Peyer's patch (tissue), 4 donors: ENCODE measurements at regions not wholly inside any gene's neighbourhood (a gene's known extent, or its start where the extent isn't known, plus 50 kb on each side); places are given as distances from the start of the nearest gene placed in this dataset.
"Not testable (repeated sequence)": the region's sequence is repeated elsewhere in the genome, so short reads cannot be mapped to it uniquely, and the experiment has no call there.

Experiments used
- DNase-seq, 3 donors: peaks; one replicate each; pipeline ENCODE4 v3.0.0-alpha.2; 2017 to 2019
- H3K27ac ChIP-seq, 4 donors: fragments of 200-600 bp; sonication (generic); one replicate each; pipeline ENCODE4 v1.5.1; 2016 to 2019
- H3K27me3 ChIP-seq, 2 donors: fragments of 200-600 bp; sonication (generic); one replicate each; pipeline ENCODE4 v1.5.1; 2019
- H3K36me3 ChIP-seq, 3 donors: fragments of 200-600 bp; sonication (generic); one replicate each; pipeline ENCODE4 v1.5.1; 2016 to 2019
- H3K4me1 ChIP-seq, 4 donors: fragments of 200-600 bp; sonication (generic); one replicate each; pipeline ENCODE4 v1.5.1; 2016 to 2019
- H3K4me3 ChIP-seq, 4 donors: fragments of 200-600 bp; sonication (generic); 1 replicate in 3 of 4; 2 replicates in 1 of 4; pipeline ENCODE4 v1.5.1; 2016 to 2019; ENCODE audit warnings: mild to moderate bottlenecking in 1 of 4
- H3K9me3 ChIP-seq, 4 donors: fragments of 200-600 bp; sonication (generic); one replicate each; pipeline ENCODE4 v1.5.1; 2016 to 2019; ENCODE audit warnings: mild to moderate bottlenecking in 1 of 4
- CTCF ChIP-seq, 6 experiments: fragments of 450-650 bp in 4 of 6; fragments of 200-600 bp in 2 of 6; sonication (generic) in 1 of 6; IDR thresholded peaks; one replicate each; pipeline ENCODE4 v1.5.1; 2017 to 2019; ENCODE audit warnings: antibody characterized with exemption in 6 of 6, mild to moderate bottlenecking in 3 of 6, moderate library complexity in 1 of 6
- POLR2A ChIP-seq, 2 donors: fragments of 450-650 bp; IDR thresholded peaks; one replicate each; pipeline ENCODE4 v1.5.1; 2017; ENCODE audit warnings: antibody characterized with exemption in 2 of 2, mild to moderate bottlenecking in 2 of 2, moderate library complexity in 2 of 2

GRCh38 chr6:79373246-79373645, 138.8 kb upstream of the HMGN3 start:
- Histone ChIP-seq H3K4me1 (no peaks in the 10 kb centered on the region), H3K27me3 (no peaks in the 10 kb centered on the region), H3K9me3 (no peaks in the 10 kb centered on the region), H3K27ac (no peak overlapping the region), H3K4me3 (no peak overlapping the region), H3K36me3 (no peaks in the 10 kb centered on the region)
- no peak for DNase-seq
- TF ChIP-seq CTCF (IDR thresholded peaks at IDR 0.05) (no peak), POLR2A (IDR thresholded peaks at IDR 0.05) (no peak)

- Histone ChIP-seq H3K27ac (no peak overlapping the region), H3K27me3 (no peaks in the 10 kb centered on the region), H3K4me1 (no peaks in the 10 kb centered on the region), H3K9me3 (no peaks in the 10 kb centered on the region), H3K36me3 (no peaks in the 10 kb centered on the region), H3K4me3 (no peak overlapping the region)
- TF ChIP-seq CTCF (IDR thresholded peaks at IDR 0.05) (no peak), POLR2A (IDR thresholded peaks at IDR 0.05) (no peak)
- no peak for DNase-seq
Measured at GRCh38 chr6:79372757-79373156, 138.3 kb upstream of the HMGN3 start.

- peaks cover 0 to 3% (median 0%) of the 10 kb centered on the region in 4 donors for H3K9me3 ChIP-seq
- DNase-seq: no peak
- H3K4me3 ChIP-seq: no peak overlapping the region
- no peaks in the 10 kb centered on the region for H3K36me3 ChIP-seq
- H3K27me3 ChIP-seq: no peaks in the 10 kb centered on the region
- no peak overlapping the region for H3K27ac ChIP-seq
- TF ChIP-seq CTCF (IDR thresholded peaks at IDR 0.05) (no peak), POLR2A (IDR thresholded peaks at IDR 0.05) (no peak)
- H3K4me1 ChIP-seq: no peaks in the 10 kb centered on the region
Measured at GRCh38 chr6:79369026-79369425, 134.5 kb upstream of the HMGN3 start.

GRCh38 chr6:79363441-79363840, 129.0 kb upstream of the HMGN3 start:
- DNase-seq, H3K4me1 ChIP-seq, H3K9me3 ChIP-seq, H3K27ac ChIP-seq, H3K4me3 ChIP-seq, H3K36me3 ChIP-seq, H3K27me3 ChIP-seq: not testable (repeated sequence)

GRCh38 chr6:79361074-79361473, 126.6 kb upstream of the HMGN3 start:
- not testable (repeated sequence) for H3K4me1 ChIP-seq, H3K9me3 ChIP-seq, DNase-seq, H3K4me3 ChIP-seq, H3K27ac ChIP-seq, H3K36me3 ChIP-seq, H3K27me3 ChIP-seq

GRCh38 chr6:79353226-79353625, 118.7 kb upstream of the HMGN3 start:
- H3K27ac ChIP-seq: no peak overlapping the region
- no peak for TF ChIP-seq POLR2A (IDR thresholded peaks at IDR 0.05)
- TF ChIP-seq CTCF (IDR thresholded peaks at IDR 0.05): no peak
- H3K27me3 ChIP-seq: no peaks in the 10 kb centered on the region
- no peak overlapping the region for H3K4me3 ChIP-seq
- no peak for DNase-seq
- no peaks in the 10 kb centered on the region for H3K36me3 ChIP-seq
- no peaks in the 10 kb centered on the region for H3K9me3 ChIP-seq
- no peaks in the 10 kb centered on the region for H3K4me1 ChIP-seq

GRCh38 chr6:79338493-79338892, 104.0 kb upstream of the HMGN3 start:
- H3K4me1 ChIP-seq: no peaks in the 10 kb centered on the region
- TF ChIP-seq CTCF (IDR thresholded peaks at IDR 0.05) (no peak), POLR2A (IDR thresholded peaks at IDR 0.05) (no peak)
- no peaks in the 10 kb centered on the region for H3K27me3 ChIP-seq
- H3K27ac ChIP-seq: no peak overlapping the region
- H3K4me3 ChIP-seq: no peak overlapping the region
- H3K9me3 ChIP-seq: no peaks in the 10 kb centered on the region
- H3K36me3 ChIP-seq: no peaks in the 10 kb centered on the region
- no peak for DNase-seq
